ENCODE measurements at regions not wholly inside any gene's neighbourhood (a gene's known extent, or its start where the extent isn't known, plus 50 kb on each side); places are given as distances from the start of the nearest gene placed in this dataset.
A peak's percentile ranks its signal among the peaks of the same experiment; 100 is the strongest.

DNA sequence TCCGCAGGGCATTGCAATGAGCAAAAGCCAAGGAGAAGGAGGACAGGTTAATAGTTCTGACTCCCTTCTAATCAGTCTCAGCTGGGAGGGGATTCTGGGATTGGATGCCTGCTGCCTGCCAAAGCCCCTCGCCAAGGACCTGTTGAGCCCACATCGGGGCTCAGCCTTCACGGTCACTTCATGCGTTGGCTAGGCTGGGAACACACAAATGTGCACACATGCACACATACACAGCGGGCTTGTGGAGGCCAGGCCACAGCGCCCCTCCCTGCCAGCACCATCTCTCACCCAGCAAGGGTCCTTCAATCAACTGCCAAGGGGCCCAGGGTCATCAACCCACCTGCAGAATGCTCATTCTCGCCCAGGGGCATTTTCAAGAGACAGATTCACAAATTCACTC, 113.9 kb downstream of the C5orf15 start:
- Mint-ChIP-seq H3K9me3 (peaks cover 26 to 28% of the 10 kb centered on the region in 2 experiments), H3K27me3 (ENCODE audit: low read depth) (peaks cover 16% of the 10 kb centered on the region), H3K4me3 (no peak overlapping the region), H3K36me3 (ENCODE audit: insufficient read depth in 1 of 3, low read depth in 3 of 3) (peaks cover under 1 to 12% (median 11%) of the 10 kb centered on the region in 3 experiments; a peak in 6 of 7 replicates), H3K4me1 (peaks cover 11 to 17% of the 10 kb centered on the region in 2 experiments), H3K27ac (no peak overlapping the region)
- Histone ChIP-seq H3K79me1 (ENCODE audit: insufficient read depth, low read depth, low read length, poor library complexity, severe bottlenecking) (no peaks in the 10 kb centered on the region), H3K18ac (ENCODE audit: insufficient read length, low read depth, low read length) (no peak overlapping the region), H4K8ac (replicated peaks; ENCODE audit: insufficient read length, low read depth, low read length) (no peak overlapping the region), H2BK12ac (ENCODE audit: insufficient read length, low read depth, low read length) (no peak overlapping the region), H3K9ac (ENCODE audit: extremely low read depth, insufficient read length, low read length) (no peak overlapping the region), H3K4ac (ENCODE audit: low read depth, low read length) (no peak overlapping the region), H3K79me2 (ENCODE audit: insufficient read depth, low read length) (no peaks in the 10 kb centered on the region), H3K56ac (ENCODE audit: insufficient read length, low read depth, low read length) (no peak overlapping the region), H3K4me2 (ENCODE audit: insufficient read depth, insufficient read length, low read length) (no peak overlapping the region), H3T11ph (ENCODE audit: low read length) (no peak overlapping the region), H2BK20ac (ENCODE audit: low read depth, low read length, poor library complexity, severe bottlenecking) (no peak overlapping the region), H3K4me1 (ENCODE audit: insufficient read depth, low read length) (no peaks in the 10 kb centered on the region; the same call in 1 of the 2 replicates), H2BK5ac (ENCODE audit: insufficient read length, low read length) (no peak overlapping the region), H2BK15ac (ENCODE audit: low read depth, low read length) (no peak overlapping the region), H2AK5ac (ENCODE audit: insufficient read length, low read length) (no peak overlapping the region), H4K91ac (ENCODE audit: insufficient read length, low read depth, low read length) (no peak overlapping the region), H3K14ac (ENCODE audit: insufficient read depth, low read length) (no peak overlapping the region), H3K27me3 (ENCODE audit: insufficient read depth, low read length) (no peaks in the 10 kb centered on the region), H4K5ac (ENCODE audit: insufficient read length, low read depth, low read length) (no peak overlapping the region), H3K23ac (ENCODE audit: insufficient read length, low read depth, low read length) (no peak overlapping the region), H2BK120ac (ENCODE audit: low read depth, low read length, poor library complexity, severe bottlenecking) (no peak overlapping the region), H3K23me2 (ENCODE audit: insufficient read length, low read depth, low read length, poor library complexity, severe bottlenecking) (no peaks in the 10 kb centered on the region), H4K20me1 (ENCODE audit: control insufficient read depth, insufficient read depth, insufficient read length) (no peaks in the 10 kb centered on the region), H2AFZ (ENCODE audit: low read length) (no peak overlapping the region), H3K9me3 (ENCODE audit: control insufficient read depth, low read depth, low read length) (peaks cover 11% of the 10 kb centered on the region), H3K27ac (ENCODE audit: insufficient read length, low read depth, low read length) (no peak overlapping the region)
- TF ChIP-seq, protein P1, sequence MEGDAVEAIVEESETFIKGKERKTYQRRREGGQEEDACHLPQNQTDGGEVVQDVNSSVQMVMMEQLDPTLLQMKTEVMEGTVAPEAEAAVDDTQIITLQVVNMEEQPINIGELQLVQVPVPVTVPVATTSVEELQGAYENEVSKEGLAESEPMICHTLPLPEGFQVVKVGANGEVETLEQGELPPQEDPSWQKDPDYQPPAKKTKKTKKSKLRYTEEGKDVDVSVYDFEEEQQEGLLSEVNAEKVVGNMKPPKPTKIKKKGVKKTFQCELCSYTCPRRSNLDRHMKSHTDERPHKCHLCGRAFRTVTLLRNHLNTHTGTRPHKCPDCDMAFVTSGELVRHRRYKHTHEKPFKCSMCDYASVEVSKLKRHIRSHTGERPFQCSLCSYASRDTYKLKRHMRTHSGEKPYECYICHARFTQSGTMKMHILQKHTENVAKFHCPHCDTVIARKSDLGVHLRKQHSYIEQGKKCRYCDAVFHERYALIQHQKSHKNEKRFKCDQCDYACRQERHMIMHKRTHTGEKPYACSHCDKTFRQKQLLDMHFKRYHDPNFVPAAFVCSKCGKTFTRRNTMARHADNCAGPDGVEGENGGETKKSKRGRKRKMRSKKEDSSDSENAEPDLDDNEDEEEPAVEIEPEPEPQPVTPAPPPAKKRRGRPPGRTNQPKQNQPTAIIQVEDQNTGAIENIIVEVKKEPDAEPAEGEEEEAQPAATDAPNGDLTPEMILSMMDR (conservative IDR thresholded peaks at IDR 0.05) = no peak
- no CpG with 5 or more reads among the region's 8 CpGs for WGBS (ENCODE audit: extremely low coverage, insufficient read length, low lambda C conversion rate)
- DNase-seq = peak; percentile 12
